ENCODE measurements at regions not wholly inside any gene's neighbourhood (a gene's known extent, or its start where the extent isn't known, plus 50 kb on each side); places are given as distances from the start of the nearest gene placed in this dataset.

GRCh38 chr13:79918620-79919019, 422.3 kb downstream of the SPRY2 start:
- no peak for DNase-seq (ENCODE audit: low read depth, low spot score)

- no peak for DNase-seq (ENCODE audit: low read depth, low spot score)
Observed at GRCh38 chr13:79917628-79918027, 423.3 kb downstream of the SPRY2 start.

- DNase-seq (ENCODE audit: low read depth, low spot score) = no peak
Observed at GRCh38 chr13:79915114-79915811, 425.7 kb downstream of the SPRY2 start.

- DNase-seq (ENCODE audit: low read depth, low spot score) = no peak
Observed at GRCh38 chr13:79913141-79913827, 427.6 kb downstream of the SPRY2 start.

- DNase-seq (ENCODE audit: low read depth, low spot score) = no peak
Observed at GRCh38 chr13:79912403-79912802, 428.5 kb downstream of the SPRY2 start.

GRCh38 chr13:79910875-79911540, 429.9 kb downstream of the SPRY2 start:
- DNase-seq (ENCODE audit: low read depth, low spot score) = no peak

- DNase-seq (ENCODE audit: low read depth, low spot score) = no peak
Observed at GRCh38 chr13:79909644-79910043, 428.7 kb downstream of the NDFIP2 start.

GRCh38 chr13:79908381-79908780, 427.4 kb downstream of the NDFIP2 start:
- no peak for DNase-seq (ENCODE audit: low read depth, low spot score)

GRCh38 chr13:79907527-79907926, 426.6 kb downstream of the NDFIP2 start:
- no peak for DNase-seq (ENCODE audit: low read depth, low spot score)

GRCh38 chr13:79906345-79906744, 425.4 kb downstream of the NDFIP2 start:
- no peak for DNase-seq (ENCODE audit: low read depth, low spot score)

- DNase-seq (ENCODE audit: low read depth, low spot score) = no peak
Observed at GRCh38 chr13:79905018-79905417, 424.1 kb downstream of the NDFIP2 start.

GRCh38 chr13:79904581-79904980, 423.6 kb downstream of the NDFIP2 start:
- DNase-seq (ENCODE audit: low read depth, low spot score) = no peak

- no peak for DNase-seq (ENCODE audit: low read depth, low spot score)
Observed at GRCh38 chr13:79901336-79901735, 420.4 kb downstream of the NDFIP2 start.

GRCh38 chr13:79900356-79900755, 419.4 kb downstream of the NDFIP2 start:
- DNase-seq (ENCODE audit: low read depth, low spot score) = no peak

GRCh38 chr13:79898996-79899395, 418.0 kb downstream of the NDFIP2 start:
- DNase-seq (ENCODE audit: low read depth, low spot score) = no peak

GRCh38 chr13:79898202-79898826, 417.4 kb downstream of the NDFIP2 start:
- DNase-seq (ENCODE audit: low read depth, low spot score) = no peak

GRCh38 chr13:79896851-79897250, 415.9 kb downstream of the NDFIP2 start:
- DNase-seq (ENCODE audit: low read depth, low spot score) = no peak

GRCh38 chr13:79895416-79895815, 414.5 kb downstream of the NDFIP2 start:
- DNase-seq (ENCODE audit: low read depth, low spot score) = no peak

- peak; percentile 69 for DNase-seq (ENCODE audit: low read depth, low spot score)
Observed at GRCh38 chr13:79887278-79887677, 406.3 kb downstream of the NDFIP2 start.

GRCh38 chr13:79886601-79887000, 405.6 kb downstream of the NDFIP2 start:
- no peak for DNase-seq (ENCODE audit: low read depth, low spot score)

GRCh38 chr13:79884890-79885289, 403.9 kb downstream of the NDFIP2 start:
- no peak for DNase-seq (ENCODE audit: low read depth, low spot score)

GRCh38 chr13:79883216-79883615, 402.3 kb downstream of the NDFIP2 start:
- DNase-seq (ENCODE audit: low read depth, low spot score) = no peak

All from ELF-1 (cell line).